ENCODE measurements at regions not wholly inside any gene's neighbourhood (a gene's known extent, or its start where the extent isn't known, plus 50 kb on each side); places are given as distances from the start of the nearest gene placed in this dataset.

GRCh38 chr3:168889666-168890065, 773.8 kb downstream of the MECOM start:
- DNase-seq (ENCODE audit: low read depth): no peak

- no peak for DNase-seq (ENCODE audit: low read depth)
Measured at GRCh38 chr3:168888781-168889180, 774.7 kb downstream of the MECOM start.

GRCh38 chr3:168885028-168885427, 778.5 kb downstream of the MECOM start:
- DNase-seq (ENCODE audit: low read depth): peak; percentile 88

GRCh38 chr3:168884353-168884903, 779.1 kb downstream of the MECOM start:
- DNase-seq (ENCODE audit: low read depth): peak; percentile 85

GRCh38 chr3:168883145-168883544, 780.4 kb downstream of the MECOM start:
- DNase-seq (ENCODE audit: low read depth): no peak

GRCh38 chr3:168881804-168882203, 781.7 kb downstream of the MECOM start:
- peak; percentile 37 for DNase-seq (ENCODE audit: low read depth)

- peak; percentile 63 for DNase-seq (ENCODE audit: low read depth)
Measured at GRCh38 chr3:168878655-168879054, 782.9 kb upstream of the GOLIM4 start.

GRCh38 chr3:168877899-168878298, 782.2 kb upstream of the GOLIM4 start:
- DNase-seq (ENCODE audit: low read depth): no peak

GRCh38 chr3:168876346-168877035, 780.8 kb upstream of the GOLIM4 start:
- no peak for DNase-seq (ENCODE audit: low read depth)

GRCh38 chr3:168872826-168873225, 777.1 kb upstream of the GOLIM4 start:
- no peak for DNase-seq (ENCODE audit: low read depth)

- DNase-seq (ENCODE audit: low read depth): no peak
Measured at GRCh38 chr3:168870892-168871291, 775.2 kb upstream of the GOLIM4 start.

- DNase-seq (ENCODE audit: low read depth): peak; percentile 41
Measured at GRCh38 chr3:168865022-168865551, 769.4 kb upstream of the GOLIM4 start.

- DNase-seq (ENCODE audit: low read depth): no peak
Measured at GRCh38 chr3:168864107-168865021, 768.6 kb upstream of the GOLIM4 start.

- DNase-seq (ENCODE audit: low read depth): no peak
Measured at GRCh38 chr3:168863561-168863960, 767.8 kb upstream of the GOLIM4 start.

- no peak for DNase-seq (ENCODE audit: low read depth)
Measured at GRCh38 chr3:168862466-168862865, 766.7 kb upstream of the GOLIM4 start.

- DNase-seq (ENCODE audit: low read depth): no peak
Measured at GRCh38 chr3:168860592-168860991, 764.9 kb upstream of the GOLIM4 start.

GRCh38 chr3:168860028-168860427, 764.3 kb upstream of the GOLIM4 start:
- no peak for DNase-seq (ENCODE audit: low read depth)

- no peak for DNase-seq (ENCODE audit: low read depth)
Measured at GRCh38 chr3:168859574-168859973, 763.9 kb upstream of the GOLIM4 start.

GRCh38 chr3:168859143-168859542, 763.4 kb upstream of the GOLIM4 start:
- DNase-seq (ENCODE audit: low read depth): no peak

- DNase-seq (ENCODE audit: low read depth): no peak
Measured at GRCh38 chr3:168858327-168858726, 762.6 kb upstream of the GOLIM4 start.

GRCh38 chr3:168850109-168850508, 754.4 kb upstream of the GOLIM4 start:
- no peak for DNase-seq (ENCODE audit: low read depth)

- peak; percentile 56 for DNase-seq (ENCODE audit: low read depth)
Measured at GRCh38 chr3:168847291-168847883, 751.7 kb upstream of the GOLIM4 start.
